Peyer's patch (tissue), 4 donors: ENCODE measurements at regions not wholly inside any gene's neighbourhood (a gene's known extent, or its start where the extent isn't known, plus 50 kb on each side); places are given as distances from the start of the nearest gene placed in this dataset.

Experiments
- DNase-seq, 3 donors: peaks; one replicate each; pipeline ENCODE4 v3.0.0-alpha.2; 2017 to 2019
- H3K27ac ChIP-seq, 4 donors: fragments of 200-600 bp; sonication (generic); one replicate each; pipeline ENCODE4 v1.5.1; 2016 to 2019
- H3K27me3 ChIP-seq, 2 donors: fragments of 200-600 bp; sonication (generic); one replicate each; pipeline ENCODE4 v1.5.1; 2019
- H3K36me3 ChIP-seq, 3 donors: fragments of 200-600 bp; sonication (generic); one replicate each; pipeline ENCODE4 v1.5.1; 2016 to 2019
- H3K4me1 ChIP-seq, 4 donors: fragments of 200-600 bp; sonication (generic); one replicate each; pipeline ENCODE4 v1.5.1; 2016 to 2019
- H3K4me3 ChIP-seq, 4 donors: fragments of 200-600 bp; sonication (generic); 1 replicate in 3 of 4; 2 replicates in 1 of 4; pipeline ENCODE4 v1.5.1; 2016 to 2019; ENCODE audit warnings: mild to moderate bottlenecking in 1 of 4
- H3K9me3 ChIP-seq, 4 donors: fragments of 200-600 bp; sonication (generic); one replicate each; pipeline ENCODE4 v1.5.1; 2016 to 2019; ENCODE audit warnings: mild to moderate bottlenecking in 1 of 4
- CTCF ChIP-seq, 6 experiments: fragments of 450-650 bp in 4 of 6; fragments of 200-600 bp in 2 of 6; sonication (generic) in 1 of 6; IDR thresholded peaks; one replicate each; pipeline ENCODE4 v1.5.1; 2017 to 2019; ENCODE audit warnings: antibody characterized with exemption in 6 of 6, mild to moderate bottlenecking in 3 of 6, moderate library complexity in 1 of 6
- POLR2A ChIP-seq, 2 donors: fragments of 450-650 bp; IDR thresholded peaks; one replicate each; pipeline ENCODE4 v1.5.1; 2017; ENCODE audit warnings: antibody characterized with exemption in 2 of 2, mild to moderate bottlenecking in 2 of 2, moderate library complexity in 2 of 2

- Histone ChIP-seq H3K4me1 (no peaks in the 10 kb centered on the region), H3K36me3 (no peaks in the 10 kb centered on the region), H3K27me3 (no peaks in the 10 kb centered on the region), H3K4me3 (no peak overlapping the region), H3K27ac (no peak overlapping the region), H3K9me3 (no peaks in the 10 kb centered on the region)
- DNase-seq, result no peak
- TF ChIP-seq POLR2A (IDR thresholded peaks at IDR 0.05), result no peak
- TF ChIP-seq CTCF (IDR thresholded peaks at IDR 0.05), result no peak
Measured at GRCh38 chr14:84343656-84344055, 1186.3 kb upstream of the FLRT2 start.

- Histone ChIP-seq H3K4me1 (no peaks in the 10 kb centered on the region), H3K9me3 (no peaks in the 10 kb centered on the region), H3K27me3 (no peaks in the 10 kb centered on the region), H3K36me3 (no peaks in the 10 kb centered on the region), H3K4me3 (no peak overlapping the region), H3K27ac (no peak overlapping the region)
- DNase-seq, result no peak
- TF ChIP-seq CTCF (IDR thresholded peaks at IDR 0.05) (no peak), POLR2A (IDR thresholded peaks at IDR 0.05) (no peak)
Measured at GRCh38 chr14:84351646-84352045, 1178.3 kb upstream of the FLRT2 start.

GRCh38 chr14:84361476-84361875 lies 1168.5 kb upstream of the FLRT2 start:
- H3K4me1 ChIP-seq, result no peaks in the 10 kb centered on the region
- H3K27ac ChIP-seq, result no peak overlapping the region
- H3K4me3 ChIP-seq, result no peak overlapping the region
- H3K27me3 ChIP-seq, result no peaks in the 10 kb centered on the region
- TF ChIP-seq POLR2A (IDR thresholded peaks at IDR 0.05), result no peak
- TF ChIP-seq CTCF (IDR thresholded peaks at IDR 0.05), result no peak
- H3K9me3 ChIP-seq, result no peaks in the 10 kb centered on the region
- no peak for DNase-seq
- no peaks in the 10 kb centered on the region for H3K36me3 ChIP-seq

- H3K4me1 ChIP-seq, result no peaks in the 10 kb centered on the region
- TF ChIP-seq CTCF (IDR thresholded peaks at IDR 0.05) (no peak), POLR2A (IDR thresholded peaks at IDR 0.05) (no peak)
- no peak overlapping the region for H3K27ac ChIP-seq
- H3K9me3 ChIP-seq, result peaks cover 0 to 4% (median 0%) of the 10 kb centered on the region in 4 donors
- no peaks in the 10 kb centered on the region for H3K36me3 ChIP-seq
- DNase-seq, result no peak
- H3K4me3 ChIP-seq, result no peak overlapping the region
- H3K27me3 ChIP-seq, result no peaks in the 10 kb centered on the region
Measured at GRCh38 chr14:84375235-84375634, 1154.7 kb upstream of the FLRT2 start.

GRCh38 chr14:84390010-84390409 lies 1139.9 kb upstream of the FLRT2 start:
- DNase-seq, result no peak
- Histone ChIP-seq H3K4me3 (no peak overlapping the region), H3K4me1 (no peaks in the 10 kb centered on the region), H3K27me3 (no peaks in the 10 kb centered on the region), H3K9me3 (no peaks in the 10 kb centered on the region), H3K36me3 (no peaks in the 10 kb centered on the region), H3K27ac (no peak overlapping the region)
- TF ChIP-seq POLR2A (IDR thresholded peaks at IDR 0.05) (no peak), CTCF (IDR thresholded peaks at IDR 0.05) (no peak)

GRCh38 chr14:84397631-84398030 lies 1132.3 kb upstream of the FLRT2 start:
- Histone ChIP-seq H3K27ac (no peak overlapping the region), H3K9me3 (no peaks in the 10 kb centered on the region), H3K4me1 (no peaks in the 10 kb centered on the region), H3K27me3 (no peaks in the 10 kb centered on the region), H3K36me3 (no peaks in the 10 kb centered on the region), H3K4me3 (no peak overlapping the region)
- TF ChIP-seq CTCF (IDR thresholded peaks at IDR 0.05) (no peak), POLR2A (IDR thresholded peaks at IDR 0.05) (no peak)
- no peak for DNase-seq
